ENCODE measurements at regions not wholly inside any gene's neighbourhood (a gene's known extent, or its start where the extent isn't known, plus 50 kb on each side); places are given as distances from the start of the nearest gene placed in this dataset.

DNA sequence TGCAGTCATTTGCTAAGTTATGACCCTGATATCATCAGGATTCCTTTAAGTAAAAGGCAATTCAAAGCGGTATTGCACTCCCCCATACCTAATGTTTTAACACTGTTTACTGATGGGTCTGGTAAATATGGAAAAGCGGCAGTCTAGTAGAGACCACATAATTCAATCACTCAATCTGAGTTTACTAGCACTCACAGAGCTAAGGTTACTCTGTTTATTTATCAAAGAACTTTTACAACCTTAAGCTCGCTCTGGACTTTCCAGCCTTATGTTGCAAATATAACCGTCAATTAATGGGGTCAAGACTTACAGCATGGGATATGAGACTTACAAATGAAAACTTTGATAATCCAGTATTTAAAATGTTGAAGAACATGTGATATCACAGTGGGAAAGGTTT is 124.5 kb upstream of the ZCCHC13 start:
- H3K79me2 ChIP-seq (ENCODE audit: insufficient read depth, low read length) = no peaks in the 10 kb centered on the region
- H3K4me2 ChIP-seq (ENCODE audit: low read length) = no peak overlapping the region
- ATAC-seq (no peak), DNase-seq (ENCODE audit: low read depth, low spot score) (no peak)
- H4K20me1 ChIP-seq (ENCODE audit: insufficient read depth) = no peaks in the 10 kb centered on the region
- no peaks in the 10 kb centered on the region for H3K9me2 ChIP-seq (ENCODE audit: insufficient read depth)
- BruUV-seq (replicated peaks) = no TSS peak
- H3K9ac ChIP-seq (ENCODE audit: low read length) = no peak overlapping the region
- H3K4me1 ChIP-seq (ENCODE audit: control insufficient read depth in 1 of 2, insufficient read depth in 2 of 2, low read length in 2 of 2) = no peaks in the 10 kb centered on the region
- no peaks in the 10 kb centered on the region for H3K36me3 ChIP-seq (ENCODE audit: control insufficient read depth in 1 of 2, insufficient read depth in 2 of 2, low read length in 2 of 2)
- ChIA-PET CTCF (no interaction called here), RAD21 (ENCODE audit: low non-redundant PET in 1 of 2, low total read pairs in 2 of 2, uncharacterized antibody in 2 of 2, unreplicated experiment in 2 of 2) (no interaction called here), POLR2A (no interaction called here)
- TF ChIP-seq RAD21 (IDR thresholded peaks at IDR 0.05; ENCODE audit: low read depth) (no peak), FOSL1 (IDR thresholded peaks at IDR 0.05; ENCODE audit: low read depth) (no peak), POLR2A (IDR thresholded peaks at IDR 0.05; ENCODE audit: borderline replicate concordance, extremely low read depth, insufficient read depth, insufficient read length) (no peak), TCF7L2 (IDR thresholded peaks at IDR 0.05; ENCODE audit: borderline replicate concordance, extremely low read depth, insufficient read depth, insufficient read length) (no peak), SIN3A (IDR thresholded peaks at IDR 0.05; ENCODE audit: low read depth) (no peak), ZFX (IDR thresholded peaks at IDR 0.05) (no peak), EZH2phosphoT487 (IDR thresholded peaks at IDR 0.05; ENCODE audit: borderline replicate concordance) (no peak), YY1 (IDR thresholded peaks at IDR 0.05; ENCODE audit: extremely low read depth, insufficient replicate concordance, low read depth, low read length) (no peak), JUND (IDR thresholded peaks at IDR 0.05) (no peak), SRF (IDR thresholded peaks at IDR 0.05; ENCODE audit: low read depth) (no peak)
- TF ChIP-seq, protein P1, sequence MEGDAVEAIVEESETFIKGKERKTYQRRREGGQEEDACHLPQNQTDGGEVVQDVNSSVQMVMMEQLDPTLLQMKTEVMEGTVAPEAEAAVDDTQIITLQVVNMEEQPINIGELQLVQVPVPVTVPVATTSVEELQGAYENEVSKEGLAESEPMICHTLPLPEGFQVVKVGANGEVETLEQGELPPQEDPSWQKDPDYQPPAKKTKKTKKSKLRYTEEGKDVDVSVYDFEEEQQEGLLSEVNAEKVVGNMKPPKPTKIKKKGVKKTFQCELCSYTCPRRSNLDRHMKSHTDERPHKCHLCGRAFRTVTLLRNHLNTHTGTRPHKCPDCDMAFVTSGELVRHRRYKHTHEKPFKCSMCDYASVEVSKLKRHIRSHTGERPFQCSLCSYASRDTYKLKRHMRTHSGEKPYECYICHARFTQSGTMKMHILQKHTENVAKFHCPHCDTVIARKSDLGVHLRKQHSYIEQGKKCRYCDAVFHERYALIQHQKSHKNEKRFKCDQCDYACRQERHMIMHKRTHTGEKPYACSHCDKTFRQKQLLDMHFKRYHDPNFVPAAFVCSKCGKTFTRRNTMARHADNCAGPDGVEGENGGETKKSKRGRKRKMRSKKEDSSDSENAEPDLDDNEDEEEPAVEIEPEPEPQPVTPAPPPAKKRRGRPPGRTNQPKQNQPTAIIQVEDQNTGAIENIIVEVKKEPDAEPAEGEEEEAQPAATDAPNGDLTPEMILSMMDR (IDR thresholded peaks at IDR 0.05 in 2 of 3, conservative IDR thresholded peaks at IDR 0.05 in 1 of 3; ENCODE audit: borderline replicate concordance in 1 of 3, insufficient read depth in 1 of 3, low read depth in 2 of 3, low read length in 2 of 3) = no peak
- TF ChIP-seq, protein P2, sequence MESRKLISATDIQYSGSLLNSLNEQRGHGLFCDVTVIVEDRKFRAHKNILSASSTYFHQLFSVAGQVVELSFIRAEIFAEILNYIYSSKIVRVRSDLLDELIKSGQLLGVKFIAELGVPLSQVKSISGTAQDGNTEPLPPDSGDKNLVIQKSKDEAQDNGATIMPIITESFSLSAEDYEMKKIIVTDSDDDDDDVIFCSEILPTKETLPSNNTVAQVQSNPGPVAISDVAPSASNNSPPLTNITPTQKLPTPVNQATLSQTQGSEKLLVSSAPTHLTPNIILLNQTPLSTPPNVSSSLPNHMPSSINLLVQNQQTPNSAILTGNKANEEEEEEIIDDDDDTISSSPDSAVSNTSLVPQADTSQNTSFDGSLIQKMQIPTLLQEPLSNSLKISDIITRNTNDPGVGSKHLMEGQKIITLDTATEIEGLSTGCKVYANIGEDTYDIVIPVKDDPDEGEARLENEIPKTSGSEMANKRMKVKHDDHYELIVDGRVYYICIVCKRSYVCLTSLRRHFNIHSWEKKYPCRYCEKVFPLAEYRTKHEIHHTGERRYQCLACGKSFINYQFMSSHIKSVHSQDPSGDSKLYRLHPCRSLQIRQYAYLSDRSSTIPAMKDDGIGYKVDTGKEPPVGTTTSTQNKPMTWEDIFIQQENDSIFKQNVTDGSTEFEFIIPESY (IDR thresholded peaks at IDR 0.05; ENCODE audit: extremely low read depth, insufficient replicate concordance, low read length) = no peak
- TF ChIP-seq, protein P3, sequence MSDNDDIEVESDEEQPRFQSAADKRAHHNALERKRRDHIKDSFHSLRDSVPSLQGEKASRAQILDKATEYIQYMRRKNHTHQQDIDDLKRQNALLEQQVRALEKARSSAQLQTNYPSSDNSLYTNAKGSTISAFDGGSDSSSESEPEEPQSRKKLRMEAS (IDR thresholded peaks at IDR 0.05) = no peak
- H2AFZ ChIP-seq (ENCODE audit: low read depth, low read length, poor library complexity, severe bottlenecking) = no peak overlapping the region
- intact Hi-C loops (cut with micrococcal nuclease) = no loop called here
- no peaks in the 10 kb centered on the region for H3K9me3 ChIP-seq (ENCODE audit: control insufficient read depth in 1 of 2, insufficient read depth in 1 of 2, low read depth in 1 of 2, low read length in 2 of 2)
- H3K27me3 ChIP-seq (ENCODE audit: insufficient read depth, low read length) = no peaks in the 10 kb centered on the region
- H3K4me3 ChIP-seq (replicated peaks in 1 of 2; ENCODE audit: low read depth in 1 of 2, low read length in 2 of 2) = no peak overlapping the region
- no peak overlapping the region for H3K27ac ChIP-seq (ENCODE audit: low read depth, low read length)
